GM21381 (cell line): ENCODE measurements at regions not wholly inside any gene's neighbourhood (a gene's known extent, or its start where the extent isn't known, plus 50 kb on each side); places are given as distances from the start of the nearest gene placed in this dataset.

Source experiments
- ATAC-seq: cut with Tn5 transposase; IDR thresholded peaks from one replicate; pipeline ENCODE4 v1.9.1; 2021; ENCODE audit warnings: mild to moderate bottlenecking, moderate library complexity; ENCODE audit not compliant: unreplicated experiment

GRCh38 chr2:120424274-120424796 is 78.4 kb downstream of the INHBB start:
- no peak for ATAC-seq

DNA sequence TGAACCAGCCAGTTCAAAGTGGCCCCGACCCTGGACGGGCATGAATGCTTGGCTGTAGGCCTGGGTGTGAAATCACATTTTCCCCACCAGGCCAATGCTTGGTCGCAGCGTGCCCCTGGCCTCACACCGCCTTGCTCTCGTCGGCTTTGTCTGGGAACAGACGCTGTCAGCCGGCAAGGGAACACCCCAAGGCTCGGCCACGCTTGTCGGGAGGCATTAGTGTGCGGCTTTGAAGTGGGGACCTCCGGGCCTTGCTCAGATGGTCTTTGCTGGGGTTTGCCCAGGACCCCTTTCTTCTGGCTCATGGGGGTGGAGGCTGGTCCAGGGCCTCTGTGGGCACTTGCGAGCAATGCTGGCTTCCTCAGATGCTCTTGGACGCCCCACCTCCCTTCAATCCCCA is 79.1 kb downstream of the INHBB start:
- no peak for ATAC-seq

- no peak for ATAC-seq
Measured at GRCh38 chr2:120428748-120429147, 82.8 kb downstream of the INHBB start.

- no peak for ATAC-seq
Measured at GRCh38 chr2:120429586-120430500, 83.9 kb downstream of the INHBB start.

DNA sequence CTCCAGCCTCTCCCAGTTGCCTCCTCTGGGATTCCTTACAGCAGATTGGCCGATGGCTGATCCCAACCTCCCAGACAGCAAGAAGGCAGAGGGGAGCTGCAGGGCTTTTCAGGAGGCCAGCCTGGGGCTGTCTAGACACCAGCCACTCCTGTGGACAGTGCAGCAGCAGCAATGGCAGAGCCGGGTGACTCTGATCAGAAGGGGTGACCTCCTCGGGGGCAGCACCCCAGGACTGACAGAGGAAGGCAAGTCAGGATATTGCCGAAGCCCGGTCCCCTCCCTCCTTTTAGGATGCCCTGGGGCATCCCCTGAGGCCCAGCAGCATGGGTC is 84.5 kb downstream of the INHBB start:
- ATAC-seq, result no peak

- no peak for ATAC-seq
Measured at GRCh38 chr2:120430957-120431356, 85.0 kb downstream of the INHBB start.

DNA sequence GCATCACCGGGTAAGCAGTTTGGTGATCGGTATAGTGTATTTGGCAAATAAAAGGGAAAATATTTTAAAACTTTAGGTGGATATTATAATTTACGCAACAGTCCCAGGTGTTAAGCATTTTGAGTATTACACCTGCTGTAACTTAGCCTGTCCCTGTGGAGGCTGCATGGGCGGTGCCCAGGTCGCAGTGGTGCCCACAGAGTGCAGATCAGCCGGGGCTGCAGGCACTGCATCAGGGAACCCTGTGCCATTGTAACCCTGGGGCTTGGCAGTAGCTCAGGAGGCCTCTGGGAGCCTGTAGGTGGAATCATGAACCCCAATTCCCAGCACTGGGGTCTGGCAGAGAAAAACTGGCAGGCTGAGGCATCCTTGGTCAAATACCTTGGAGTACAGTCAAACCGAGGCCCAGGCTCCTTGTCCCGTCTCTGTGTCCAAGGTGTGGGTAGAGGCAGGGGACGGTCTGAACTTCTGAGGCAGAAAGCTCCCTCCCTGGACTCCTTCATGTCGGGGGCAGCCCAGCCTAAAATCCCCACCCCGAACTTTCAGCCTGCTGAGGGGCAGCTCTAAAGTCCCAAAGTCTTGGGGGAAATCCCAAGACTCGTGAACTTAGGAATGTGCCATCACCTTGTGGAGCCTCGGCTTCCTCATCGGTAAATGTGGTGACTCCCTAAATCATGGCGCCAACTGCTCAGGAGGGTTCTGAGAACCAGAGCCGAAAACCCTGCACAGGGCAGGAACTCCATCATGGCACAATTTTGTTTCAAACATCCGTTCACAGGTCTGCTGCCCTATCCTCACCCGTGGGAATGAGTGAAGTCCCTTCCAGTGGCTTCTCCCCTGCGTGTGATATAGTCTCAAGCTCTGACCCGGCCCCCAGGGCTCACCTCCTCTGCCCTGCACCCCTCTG is 85.7 kb downstream of the INHBB start:
- no peak for ATAC-seq

- ATAC-seq, result no peak
Measured at GRCh38 chr2:120432293-120432975, 86.5 kb downstream of the INHBB start.

- no peak for ATAC-seq
Measured at GRCh38 chr2:120432976-120433815, 87.3 kb downstream of the INHBB start.

DNA sequence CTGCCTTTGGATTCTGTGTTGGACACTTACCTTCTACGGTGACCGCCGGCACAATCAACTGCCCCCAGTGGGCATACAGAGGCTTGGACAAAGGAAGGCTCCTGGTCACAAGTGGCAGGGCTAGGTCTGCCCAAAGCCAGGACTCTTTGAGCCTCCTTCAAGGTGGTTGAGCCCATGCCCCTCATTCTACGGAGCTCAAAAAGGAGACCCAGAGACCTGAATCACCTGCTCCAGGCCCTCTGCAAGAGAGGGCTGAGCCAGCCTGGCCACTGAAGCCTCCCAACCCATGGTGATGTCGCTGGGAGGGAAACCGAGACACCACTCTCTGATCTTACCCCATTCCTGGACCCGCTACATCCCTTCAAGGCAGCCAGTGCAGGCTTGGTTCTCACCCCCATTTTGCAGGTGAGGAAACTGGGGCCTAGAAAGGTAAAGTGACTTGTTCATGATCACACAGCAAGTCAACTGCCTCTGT is 87.9 kb downstream of the INHBB start:
- ATAC-seq, result no peak

DNA sequence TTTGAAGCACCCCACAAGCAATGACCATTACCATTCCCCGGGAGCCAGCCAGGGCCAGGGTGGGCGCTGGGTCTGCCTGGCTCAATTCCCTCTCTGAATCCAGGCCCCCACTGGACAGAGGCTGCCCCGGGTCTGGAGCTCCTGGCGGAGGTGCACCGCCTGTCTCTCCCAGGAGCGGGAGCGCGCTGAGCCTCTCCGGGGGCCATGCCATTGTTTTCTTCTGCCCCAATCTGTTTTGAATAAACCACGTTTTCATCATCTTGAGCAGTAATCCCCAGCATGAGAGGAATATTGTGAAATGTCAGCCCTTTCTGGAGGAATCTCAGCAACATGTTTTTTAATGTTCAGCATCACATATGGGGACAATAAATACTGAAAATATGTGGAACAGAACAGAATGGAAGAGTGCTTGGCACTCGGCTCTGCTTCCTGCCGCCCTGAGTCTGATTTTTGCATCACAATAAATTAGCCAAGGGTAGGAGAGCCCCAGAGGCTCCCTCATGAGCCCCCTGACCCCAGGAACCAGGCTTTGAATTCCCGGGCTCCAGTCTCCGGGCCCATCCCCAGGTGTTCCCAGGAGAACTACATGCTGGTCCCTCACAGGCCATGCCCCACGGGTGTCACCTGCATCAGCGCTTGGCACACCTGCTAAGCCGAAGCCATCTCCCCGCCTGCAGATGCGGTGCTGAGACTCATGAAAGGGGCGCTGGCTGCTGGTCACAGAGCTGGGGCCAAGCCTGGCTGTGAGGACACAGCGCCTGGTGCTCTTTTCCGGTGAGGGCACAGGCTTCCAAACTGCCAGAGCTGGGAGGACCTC is 88.8 kb downstream of the INHBB start:
- no peak for ATAC-seq

DNA sequence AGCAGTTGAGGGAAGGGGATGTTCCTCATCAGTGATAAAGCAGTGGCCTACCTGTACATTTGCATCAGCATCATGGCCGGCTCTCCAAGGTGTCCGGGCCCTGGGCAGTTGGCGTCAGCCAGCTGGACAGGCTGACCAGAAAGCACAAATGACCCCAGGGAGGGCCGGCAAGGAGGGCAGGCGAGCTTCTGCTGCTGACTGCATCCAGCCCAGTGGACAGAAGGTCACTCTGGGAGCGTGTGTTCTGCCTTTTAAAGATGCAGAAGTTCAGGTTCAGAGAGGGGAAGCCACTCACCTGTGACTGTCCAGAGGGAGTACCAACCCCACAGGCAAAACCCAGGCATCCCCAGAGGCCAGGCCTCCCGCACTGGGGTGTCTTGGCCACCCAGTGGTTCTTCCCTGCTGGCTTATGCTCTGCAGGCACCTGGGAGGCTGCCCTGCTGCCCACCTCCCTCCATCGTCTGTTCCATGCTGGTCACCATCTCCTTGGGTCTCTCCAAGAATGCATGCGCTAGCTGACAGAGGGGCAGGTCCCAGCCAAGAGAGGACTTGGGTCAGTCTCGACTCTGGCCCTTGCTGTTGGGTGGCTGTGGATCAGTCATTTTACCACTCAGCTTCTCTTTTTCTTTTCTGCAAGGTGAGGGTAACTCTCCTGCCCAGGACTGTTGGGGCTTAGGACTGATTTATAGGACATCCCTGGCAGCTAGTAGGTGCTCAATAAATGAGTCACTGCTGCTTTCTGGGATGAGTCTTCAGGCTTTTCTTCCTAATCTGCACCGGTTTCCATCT is 89.9 kb downstream of the INHBB start:
- no peak for ATAC-seq

- no peak for ATAC-seq
Measured at GRCh38 chr2:120436460-120436739, 90.5 kb downstream of the INHBB start.

DNA sequence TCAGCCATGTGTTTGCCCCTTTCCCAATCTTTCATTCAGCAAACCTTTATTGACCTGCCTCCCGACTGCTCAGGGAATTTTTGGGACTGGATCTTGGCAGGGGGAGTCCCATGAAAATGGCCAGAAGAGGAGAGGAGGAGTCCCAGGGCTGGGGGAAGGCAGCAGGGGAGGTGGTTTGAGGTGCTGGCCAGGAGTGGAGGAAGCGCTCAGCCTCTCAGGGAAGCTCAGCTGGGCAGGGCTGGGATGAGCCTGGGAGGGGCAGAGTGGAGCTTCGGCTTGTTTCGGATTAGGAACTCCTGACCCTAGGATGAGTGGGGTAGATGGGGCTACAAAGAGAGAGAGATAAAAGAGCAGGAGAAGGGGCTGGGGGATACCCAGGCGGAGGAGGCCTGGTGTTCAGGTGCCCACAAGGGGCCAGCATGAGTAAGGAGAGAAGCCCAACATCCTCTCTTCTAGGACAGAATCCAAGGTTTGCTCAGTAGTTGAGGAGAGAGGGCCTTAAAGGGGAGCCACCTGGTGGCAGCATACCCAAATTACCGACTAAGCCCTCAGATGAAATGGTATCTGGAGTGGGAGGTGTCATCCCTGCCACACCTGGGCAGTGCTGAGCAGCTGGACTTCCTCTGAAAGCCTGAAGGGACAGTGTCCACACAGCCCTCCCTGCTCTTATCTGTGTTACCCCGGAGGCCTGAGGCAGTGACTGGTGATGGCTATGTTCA is 91.1 kb downstream of the INHBB start:
- no peak for ATAC-seq

DNA sequence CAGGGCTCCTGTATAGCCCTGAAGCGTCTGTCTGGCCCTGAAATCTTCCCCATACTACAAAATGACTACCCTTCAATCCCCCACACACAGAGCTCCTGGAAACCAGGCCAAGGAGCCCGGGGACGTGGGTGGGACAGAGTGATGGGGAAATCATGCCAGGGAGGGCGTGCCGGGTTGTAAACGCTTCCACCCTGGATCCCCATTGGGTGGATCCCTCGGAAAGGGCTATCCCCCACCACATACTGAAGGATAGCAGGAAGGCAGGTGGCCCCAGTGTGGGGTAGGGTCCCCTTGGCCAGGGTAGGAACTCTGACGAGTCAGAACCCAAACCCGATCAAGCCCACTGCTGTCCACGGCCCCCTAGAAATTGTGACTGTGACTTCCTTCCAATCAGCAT is 91.7 kb downstream of the INHBB start:
- no peak for ATAC-seq

GRCh38 chr2:120438301-120439066 is 92.5 kb downstream of the INHBB start:
- ATAC-seq, result no peak

DNA sequence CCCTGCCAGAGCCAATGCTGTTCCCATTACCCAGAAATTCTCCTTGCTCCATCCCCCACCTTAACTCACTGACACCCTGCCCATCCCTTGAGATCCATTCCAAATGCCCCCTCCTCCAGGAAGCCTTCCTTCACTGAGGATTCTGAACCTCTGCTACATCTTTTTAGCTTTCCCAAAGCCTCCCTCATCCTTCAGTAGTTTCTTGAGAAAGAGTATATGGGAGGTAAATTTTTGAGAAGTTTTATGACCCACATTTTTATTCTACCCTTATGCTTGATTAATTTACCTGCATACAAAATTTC is 93.1 kb downstream of the INHBB start:
- no peak for ATAC-seq
